ENCODE measurements at regions not wholly inside any gene's neighbourhood (a gene's known extent, or its start where the extent isn't known, plus 50 kb on each side); places are given as distances from the start of the nearest gene placed in this dataset.

- DNase-seq (ENCODE audit: low spot score) = no peak
These were observed 76.8 kb upstream of the GATA2 start for GRCh38 chr3:128569756-128570155.

- no peak for DNase-seq (ENCODE audit: low spot score)
These were observed 75.8 kb upstream of the GATA2 start for GRCh38 chr3:128568602-128569490.

- DNase-seq (ENCODE audit: low spot score) = no peak
These were observed 74.8 kb upstream of the GATA2 start for GRCh38 chr3:128567705-128568356.

- no peak for DNase-seq (ENCODE audit: low spot score)
These were observed 74.1 kb upstream of the GATA2 start for GRCh38 chr3:128567141-128567540.

- DNase-seq (ENCODE audit: low spot score) = no peak
These were observed 70.4 kb upstream of the GATA2 start for GRCh38 chr3:128563439-128563838.

- no peak for DNase-seq (ENCODE audit: low spot score)
These were observed 68.5 kb upstream of the GATA2 start for GRCh38 chr3:128561504-128561903.

GRCh38 chr3:128560768-128561167 lies 67.8 kb upstream of the GATA2 start:
- DNase-seq (ENCODE audit: low spot score) = no peak

- DNase-seq (ENCODE audit: low spot score) = peak; percentile 40
These were observed 66.7 kb upstream of the GATA2 start for GRCh38 chr3:128559486-128560225.

GRCh38 chr3:128557531-128558280 lies 64.7 kb upstream of the GATA2 start:
- no peak for DNase-seq (ENCODE audit: low spot score)

- no peak for DNase-seq (ENCODE audit: low spot score)
These were observed 63.9 kb upstream of the GATA2 start for GRCh38 chr3:128556907-128557306.

GRCh38 chr3:128556384-128556783 lies 63.4 kb upstream of the GATA2 start:
- DNase-seq (ENCODE audit: low spot score) = no peak

- no peak for DNase-seq (ENCODE audit: low spot score)
These were observed 62.8 kb upstream of the GATA2 start for GRCh38 chr3:128555841-128556240.

GRCh38 chr3:128555098-128555825 lies 62.3 kb upstream of the GATA2 start:
- no peak for DNase-seq (ENCODE audit: low spot score)

- DNase-seq (ENCODE audit: low spot score) = no peak
These were observed 61.6 kb upstream of the GATA2 start for GRCh38 chr3:128554465-128555097.

GRCh38 chr3:128554100-128554464 lies 61.1 kb upstream of the GATA2 start:
- DNase-seq (ENCODE audit: low spot score) = no peak

GRCh38 chr3:128553560-128553959 lies 60.6 kb upstream of the GATA2 start:
- DNase-seq (ENCODE audit: low spot score) = no peak

GRCh38 chr3:128551867-128552266 lies 58.9 kb upstream of the GATA2 start:
- no peak for DNase-seq (ENCODE audit: low spot score)

GRCh38 chr3:128551451-128551850 lies 58.5 kb upstream of the GATA2 start:
- DNase-seq (ENCODE audit: low spot score) = no peak

- DNase-seq (ENCODE audit: low spot score) = no peak
These were observed 57.6 kb upstream of the GATA2 start for GRCh38 chr3:128550471-128551126.

GRCh38 chr3:128550113-128550440 lies 57.1 kb upstream of the GATA2 start:
- no peak for DNase-seq (ENCODE audit: low spot score)
